ENCODE measurements at regions not wholly inside any gene's neighbourhood (a gene's known extent, or its start where the extent isn't known, plus 50 kb on each side); places are given as distances from the start of the nearest gene placed in this dataset.

DNA sequence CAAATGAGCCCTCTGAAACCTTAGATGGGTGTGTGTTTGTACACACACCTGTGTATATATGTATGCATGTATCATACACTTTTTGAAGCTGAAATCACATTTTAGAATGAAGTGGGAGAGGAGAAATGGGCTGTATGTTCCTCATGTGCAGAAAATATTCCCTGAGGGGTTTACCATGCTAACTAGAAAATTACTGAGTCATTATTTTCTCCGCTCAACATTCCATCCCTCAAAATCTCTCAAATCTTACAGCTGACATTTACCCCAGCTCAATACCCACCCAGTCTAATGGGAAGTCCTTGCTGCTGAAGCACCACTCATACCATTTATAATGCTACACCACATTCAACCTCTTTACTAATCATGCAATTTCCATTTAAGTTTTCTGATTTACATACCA is 138.6 kb downstream of the P2RY1 start:
- TF ChIP-seq POLR2A (IDR thresholded peaks at IDR 0.05) (no peak), POLR2AphosphoS5 (IDR thresholded peaks at IDR 0.05) (no peak), CTCF (IDR thresholded peaks at IDR 0.05) (no peak)
